Endothelial cell of umbilical vein (primary cell): ENCODE measurements at regions not wholly inside any gene's neighbourhood (a gene's known extent, or its start where the extent isn't known, plus 50 kb on each side); places are given as distances from the start of the nearest gene placed in this dataset.

Experiments
- BruUV-seq: library from RNA; stranded (reverse); fragments of 400-500 nt; replicated peaks from 2 replicates; lab custom pipeline; 2021; lab: Mats Ljungman, UMichigan
- CTCF ChIA-PET: fragments of 300-600, 350-600 bp; sonication (Branson Sonifier 250); formaldehyde crosslinking; loops from one replicate; lab custom pipeline; 2021; ENCODE audit warnings: antibody characterized with exemption, inconsistent platforms; lab: Charles Lee
- POLR2A ChIA-PET: fragments of 300-600, 350-600 bp; sonication (Branson Sonifier 250); formaldehyde crosslinking; loops from one replicate; lab custom pipeline; 2021; ENCODE audit warnings: antibody characterized with exemption, inconsistent platforms; lab: Charles Lee
- DNase-seq: peaks from one replicate; pipeline ENCODE4 v3.0.0-alpha.2; 2011; ENCODE audit warnings: low read depth, low spot score
- FAIRE-seq: peaks from 2 replicates; lab custom pipeline; 2011; peaks lifted over from hg19 to GRCh38; lab: Jason Lieb, UNC
- H2AFZ ChIP-seq: 2 replicates; pipeline ENCODE4 v1.6.0; 2012; ENCODE audit warnings: low read depth, low read length, control low read depth, inconsistent platforms
- H3K27ac ChIP-seq: 2 replicates; pipeline ENCODE4 v1.5.1; 2011; ENCODE audit warnings: low read depth, mild to moderate bottlenecking, control low read depth, low read length, moderate library complexity; ENCODE audit not compliant: insufficient read depth
- H3K27me3 ChIP-seq, 2 experiments: 2 replicates each; pipeline versions ENCODE4 v1.6.0 to v1.6.1; 2011; ENCODE audit warnings: low read length in 2 of 2, mixed read lengths in 1 of 2; ENCODE audit not compliant: control insufficient read depth in 2 of 2, insufficient read depth in 2 of 2
- H3K36me3 ChIP-seq, 2 experiments: 2 replicates in 1 of 2; 3 replicates in 1 of 2; pipeline ENCODE4 v1.5.1; 2011; ENCODE audit warnings: low read length in 2 of 2, mild to moderate bottlenecking in 1 of 2, moderate library complexity in 1 of 2; ENCODE audit not compliant: control insufficient read depth in 2 of 2, insufficient read depth in 2 of 2; ENCODE audit errors: extremely low read depth in 1 of 2
- H3K4me1 ChIP-seq: 3 replicates; pipeline ENCODE4 v1.5.1; 2011; ENCODE audit warnings: mild to moderate bottlenecking, low read length; ENCODE audit not compliant: control insufficient read depth, insufficient read depth; ENCODE audit errors: extremely low read depth
- H3K4me2 ChIP-seq: 2 replicates; pipeline ENCODE4 v1.6.1; 2011; ENCODE audit warnings: low read length, control low read depth, mixed read lengths; ENCODE audit not compliant: insufficient read depth
- H3K4me3 ChIP-seq, 3 experiments: fragments of 200-600 bp in 1 of 3; sonication (generic), shearing (Covaris generic) in 1 of 3; replicated peaks in 1 of 3; 2 replicates each; pipeline ENCODE4 v1.5.1; 2011 to 2016; ENCODE audit warnings: control low read depth in 3 of 3, low read length in 3 of 3, mild to moderate bottlenecking in 2 of 3, inconsistent platforms in 1 of 3, low read depth in 1 of 3, moderate library complexity in 1 of 3; ENCODE audit not compliant: insufficient read depth in 1 of 3
- H3K79me2 ChIP-seq: 2 replicates; pipeline ENCODE4 v1.6.0; 2012; ENCODE audit warnings: low read length, inconsistent platforms; ENCODE audit not compliant: control insufficient read depth, insufficient read depth
- H3K9ac ChIP-seq: replicated peaks from 2 replicates; pipeline ENCODE3; 2011; ENCODE audit warnings: low read length, control low read depth; ENCODE audit not compliant: insufficient read depth; ENCODE audit errors: extremely low read depth
- H3K9me1 ChIP-seq: replicated peaks from 3 replicates; pipeline ENCODE4 v1.6.0; 2011; ENCODE audit warnings: mild to moderate bottlenecking, low read length; ENCODE audit not compliant: control insufficient read depth, insufficient read depth; ENCODE audit errors: extremely low read depth
- H3K9me3 ChIP-seq: replicated peaks from 2 replicates; pipeline ENCODE4 v1.5.1; 2012; ENCODE audit warnings: low read length, inconsistent platforms; ENCODE audit not compliant: control insufficient read depth, insufficient read depth
- H4K20me1 ChIP-seq: replicated peaks from 2 replicates; pipeline ENCODE3; 2011; ENCODE audit warnings: mild to moderate bottlenecking, low read length; ENCODE audit not compliant: control insufficient read depth, insufficient read depth; ENCODE audit errors: extremely low read depth
- EZH2 ChIP-seq: IDR thresholded peaks from 2 replicates; pipeline ENCODE4 v1.6.1; 2012; ENCODE audit warnings: borderline replicate concordance, low read depth, mild to moderate bottlenecking, moderate library complexity, low read length, inconsistent platforms; ENCODE audit not compliant: severe bottlenecking
- FOS ChIP-seq: IDR thresholded peaks from 2 replicates; pipeline ENCODE4 v1.6.1; 2011; ENCODE audit warnings: mild to moderate bottlenecking, low read length, moderate library complexity, borderline replicate concordance; ENCODE audit not compliant: insufficient read depth
- GATA2 ChIP-seq: IDR thresholded peaks from 2 replicates; pipeline ENCODE4 v1.7.0; 2011; ENCODE audit warnings: low read depth, mild to moderate bottlenecking, moderate library complexity, mixed read lengths, low read length; ENCODE audit not compliant: insufficient read length, insufficient read depth
- JUN ChIP-seq: IDR thresholded peaks from 2 replicates; pipeline ENCODE4 v1.6.1; 2011; ENCODE audit warnings: borderline replicate concordance, low read depth; ENCODE audit not compliant: insufficient read length, insufficient read depth
- MYC ChIP-seq: IDR thresholded peaks from one replicate; pipeline ENCODE4 v1.6.1; 2011; ENCODE audit warnings: mild to moderate bottlenecking, low read depth, low read length
- POLR2A ChIP-seq: IDR thresholded peaks from 2 replicates; pipeline ENCODE4 v1.6.1; 2012; ENCODE audit warnings: low read depth, mild to moderate bottlenecking, control low read depth, low read length
- POLR2AphosphoS5 ChIP-seq: IDR thresholded peaks from 2 replicates; pipeline ENCODE4 v1.6.1; 2012; ENCODE audit warnings: low read depth, mild to moderate bottlenecking, control low read depth, low read length, moderate library complexity; ENCODE audit not compliant: insufficient read depth
- dilution Hi-C: fragments of 300-500 bp; cut with MboI; formaldehyde crosslinking; loops from one replicate; pipeline ENCODE4 v1.15.0; 2019; ENCODE audit warnings: low sequenced_read_pairs; ENCODE audit not compliant: extremely low pct_ligation_motif_present
- intact Hi-C: fragments of 100-400 bp; cut with micrococcal nuclease; formaldehyde crosslinking; loops from one replicate; pipeline ENCODE4 v1.10.0; 2022
- TF ChIP-seq, protein P1 (sequence below): IDR thresholded peaks from 2 replicates; pipeline ENCODE4 v1.6.1; 2011; ENCODE audit not compliant: insufficient read depth, insufficient read length
- TF ChIP-seq, protein P2 (sequence below), 2 donors: IDR thresholded peaks; 1 replicate in 1 of 2; 2 replicates in 1 of 2; pipeline ENCODE4 v1.5.1; 2011; ENCODE audit warnings: low read length in 2 of 2, mild to moderate bottlenecking in 2 of 2, moderate library complexity in 2 of 2, control low read depth in 1 of 2, inconsistent platforms in 1 of 2, low read depth in 1 of 2; ENCODE audit not compliant: insufficient read depth in 1 of 2; ENCODE audit errors: extremely low read depth in 1 of 2

DNA sequence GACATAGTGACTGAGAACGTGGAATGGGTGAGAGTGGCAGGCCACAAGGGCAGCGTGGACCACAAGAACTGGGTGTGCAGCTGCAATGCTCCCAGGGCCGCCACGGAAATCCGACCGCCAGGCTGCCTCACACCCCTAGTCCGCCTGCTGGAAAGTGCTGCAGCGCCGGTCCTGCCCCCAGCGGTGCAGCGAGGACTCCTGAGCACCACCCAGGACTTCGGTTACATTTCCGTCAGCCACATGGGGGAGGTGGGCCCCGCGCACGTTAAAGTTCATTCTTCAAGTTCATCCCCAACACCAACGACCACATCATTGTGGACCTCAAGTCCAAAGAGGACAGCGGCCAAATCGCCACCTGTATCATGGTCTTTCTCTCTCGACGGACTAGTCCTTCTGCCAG is 126.1 kb upstream of the CARMIL1 start:
- CTCF ChIA-PET = no interaction called here
- no peaks in the 10 kb centered on the region for H3K9me3 ChIP-seq
- no peak for FAIRE-seq

More for the DNA sequence above, 126.1 kb upstream of the CARMIL1 start:
- no peak overlapping the region for H3K4me2 ChIP-seq
- no peak for TF ChIP-seq MYC
- no peak for TF ChIP-seq POLR2A
- no peak for TF ChIP-seq POLR2AphosphoS5
- no peak for TF ChIP-seq GATA2
- no peak for TF ChIP-seq FOS
- TF ChIP-seq EZH2 = no peak
- TF ChIP-seq, protein P1, sequence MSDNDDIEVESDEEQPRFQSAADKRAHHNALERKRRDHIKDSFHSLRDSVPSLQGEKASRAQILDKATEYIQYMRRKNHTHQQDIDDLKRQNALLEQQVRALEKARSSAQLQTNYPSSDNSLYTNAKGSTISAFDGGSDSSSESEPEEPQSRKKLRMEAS = no peak
- TF ChIP-seq, protein P2, sequence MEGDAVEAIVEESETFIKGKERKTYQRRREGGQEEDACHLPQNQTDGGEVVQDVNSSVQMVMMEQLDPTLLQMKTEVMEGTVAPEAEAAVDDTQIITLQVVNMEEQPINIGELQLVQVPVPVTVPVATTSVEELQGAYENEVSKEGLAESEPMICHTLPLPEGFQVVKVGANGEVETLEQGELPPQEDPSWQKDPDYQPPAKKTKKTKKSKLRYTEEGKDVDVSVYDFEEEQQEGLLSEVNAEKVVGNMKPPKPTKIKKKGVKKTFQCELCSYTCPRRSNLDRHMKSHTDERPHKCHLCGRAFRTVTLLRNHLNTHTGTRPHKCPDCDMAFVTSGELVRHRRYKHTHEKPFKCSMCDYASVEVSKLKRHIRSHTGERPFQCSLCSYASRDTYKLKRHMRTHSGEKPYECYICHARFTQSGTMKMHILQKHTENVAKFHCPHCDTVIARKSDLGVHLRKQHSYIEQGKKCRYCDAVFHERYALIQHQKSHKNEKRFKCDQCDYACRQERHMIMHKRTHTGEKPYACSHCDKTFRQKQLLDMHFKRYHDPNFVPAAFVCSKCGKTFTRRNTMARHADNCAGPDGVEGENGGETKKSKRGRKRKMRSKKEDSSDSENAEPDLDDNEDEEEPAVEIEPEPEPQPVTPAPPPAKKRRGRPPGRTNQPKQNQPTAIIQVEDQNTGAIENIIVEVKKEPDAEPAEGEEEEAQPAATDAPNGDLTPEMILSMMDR (IDR thresholded peaks at IDR 0.05; ENCODE audit: extremely low read depth in 1 of 2, insufficient read depth in 1 of 2, low read depth in 1 of 2, low read length in 2 of 2) = no peak
- no peak for TF ChIP-seq JUN
- DNase-seq = no peak
- no peaks in the 10 kb centered on the region for H3K79me2 ChIP-seq
- POLR2A ChIA-PET = no interaction called here
- dilution Hi-C loops (no loop called here), intact Hi-C loops (no loop called here)
- no peak overlapping the region for H3K27ac ChIP-seq
- H4K20me1 ChIP-seq = no peaks in the 10 kb centered on the region
- no peaks in the 10 kb centered on the region for H3K9me1 ChIP-seq
- H3K4me3 ChIP-seq = no peak overlapping the region
- no TSS peak for BruUV-seq
- no peak overlapping the region for H3K9ac ChIP-seq
- no peaks in the 10 kb centered on the region for H3K27me3 ChIP-seq
- H3K36me3 ChIP-seq = no peaks in the 10 kb centered on the region
- H3K4me1 ChIP-seq = no peaks in the 10 kb centered on the region
- H2AFZ ChIP-seq = no peak overlapping the region
